PC-3 (cell line): ENCODE measurements at regions not wholly inside any gene's neighbourhood (a gene's known extent, or its start where the extent isn't known, plus 50 kb on each side); places are given as distances from the start of the nearest gene placed in this dataset.

Experiments
- EZH2 ChIP-seq: fragments of 300-600 bp; sonication (generic); IDR thresholded peaks from one replicate; pipeline ENCODE4 v1.6.1; 2017; ENCODE audit warnings: antibody characterized with exemption, mild to moderate bottlenecking, low read length; ENCODE audit not compliant: unreplicated experiment
- EZH2phosphoT487 ChIP-seq: fragments of 300-600 bp; sonication (generic); IDR thresholded peaks from 2 replicates; pipeline ENCODE4 v1.6.1; 2018; ENCODE audit warnings: mild to moderate bottlenecking, antibody characterized with exemption, low read length, borderline replicate concordance
- TF ChIP-seq, protein P1 (sequence below): fragments of 300-600 bp; sonication (generic); conservative IDR thresholded peaks from 2 replicates; pipeline ENCODE4 v1.5.1; 2017; ENCODE audit warnings: antibody characterized with exemption, low read depth, mild to moderate bottlenecking, low read length

DNA sequence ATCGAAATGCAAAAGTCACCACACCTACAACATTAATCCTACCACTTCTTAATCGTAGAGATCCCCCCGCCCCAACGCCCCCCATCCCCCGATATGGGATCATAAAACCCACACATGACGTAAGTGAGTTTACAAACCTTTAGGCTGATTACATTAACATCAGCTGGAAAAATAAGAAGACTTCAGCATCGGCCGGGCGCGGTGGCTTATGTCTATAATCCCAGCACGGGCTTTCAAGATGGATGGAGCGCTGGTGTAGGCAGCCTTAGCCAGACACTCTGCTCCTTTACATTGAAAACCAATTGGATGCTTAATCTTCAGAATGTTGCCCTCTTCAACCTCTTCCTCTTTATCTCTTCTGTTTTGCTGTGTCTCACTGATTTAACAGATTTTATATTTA, 1376.0 kb downstream of the MAT2B start:
- TF ChIP-seq, protein P1, sequence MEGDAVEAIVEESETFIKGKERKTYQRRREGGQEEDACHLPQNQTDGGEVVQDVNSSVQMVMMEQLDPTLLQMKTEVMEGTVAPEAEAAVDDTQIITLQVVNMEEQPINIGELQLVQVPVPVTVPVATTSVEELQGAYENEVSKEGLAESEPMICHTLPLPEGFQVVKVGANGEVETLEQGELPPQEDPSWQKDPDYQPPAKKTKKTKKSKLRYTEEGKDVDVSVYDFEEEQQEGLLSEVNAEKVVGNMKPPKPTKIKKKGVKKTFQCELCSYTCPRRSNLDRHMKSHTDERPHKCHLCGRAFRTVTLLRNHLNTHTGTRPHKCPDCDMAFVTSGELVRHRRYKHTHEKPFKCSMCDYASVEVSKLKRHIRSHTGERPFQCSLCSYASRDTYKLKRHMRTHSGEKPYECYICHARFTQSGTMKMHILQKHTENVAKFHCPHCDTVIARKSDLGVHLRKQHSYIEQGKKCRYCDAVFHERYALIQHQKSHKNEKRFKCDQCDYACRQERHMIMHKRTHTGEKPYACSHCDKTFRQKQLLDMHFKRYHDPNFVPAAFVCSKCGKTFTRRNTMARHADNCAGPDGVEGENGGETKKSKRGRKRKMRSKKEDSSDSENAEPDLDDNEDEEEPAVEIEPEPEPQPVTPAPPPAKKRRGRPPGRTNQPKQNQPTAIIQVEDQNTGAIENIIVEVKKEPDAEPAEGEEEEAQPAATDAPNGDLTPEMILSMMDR, result no peak
- TF ChIP-seq EZH2phosphoT487 (no peak), EZH2 (no peak)
